ENCODE measurements at regions not wholly inside any gene's neighbourhood (a gene's known extent, or its start where the extent isn't known, plus 50 kb on each side); places are given as distances from the start of the nearest gene placed in this dataset.

DNA sequence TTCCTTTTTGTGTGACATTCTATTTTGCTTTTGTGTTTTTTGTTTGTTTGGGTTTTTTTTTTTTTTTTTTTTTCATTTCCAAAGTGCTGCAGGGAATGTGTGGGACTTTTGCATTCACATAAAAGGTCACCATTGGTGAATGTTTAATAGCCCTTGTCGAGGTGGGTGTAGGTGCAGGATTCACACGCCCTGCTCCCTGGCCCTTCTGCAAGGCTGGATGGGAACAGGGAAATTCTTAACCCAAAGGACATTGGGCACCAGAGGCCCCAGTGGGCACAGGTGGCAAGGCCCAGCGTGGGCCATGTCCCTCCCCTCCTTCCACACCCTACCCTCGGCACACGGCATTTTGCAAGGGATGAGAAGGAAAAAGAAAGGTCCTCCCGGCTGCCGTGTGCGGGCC lies 50.4 kb upstream of the NOTCH1 start:
- no peaks in the 10 kb centered on the region for H3K4me1 ChIP-seq (ENCODE audit: control insufficient read depth, insufficient read depth, low read length)
- intact Hi-C loops (cut with micrococcal nuclease; ENCODE audit: unreplicated experiment): no loop called here
- DNase-seq (ENCODE audit: low read depth, low spot score): no peak
- no peak for TF ChIP-seq POLR2AphosphoS5 (IDR thresholded peaks at IDR 0.05; ENCODE audit: low read depth, low read length)
- TF ChIP-seq TCF7L2 (IDR thresholded peaks at IDR 0.05; ENCODE audit: low read depth, low read length): no peak
- no peak for TF ChIP-seq SIN3A (IDR thresholded peaks at IDR 0.05; ENCODE audit: borderline replicate concordance, insufficient read depth, low read depth, low read length)
- TF ChIP-seq, protein P1, sequence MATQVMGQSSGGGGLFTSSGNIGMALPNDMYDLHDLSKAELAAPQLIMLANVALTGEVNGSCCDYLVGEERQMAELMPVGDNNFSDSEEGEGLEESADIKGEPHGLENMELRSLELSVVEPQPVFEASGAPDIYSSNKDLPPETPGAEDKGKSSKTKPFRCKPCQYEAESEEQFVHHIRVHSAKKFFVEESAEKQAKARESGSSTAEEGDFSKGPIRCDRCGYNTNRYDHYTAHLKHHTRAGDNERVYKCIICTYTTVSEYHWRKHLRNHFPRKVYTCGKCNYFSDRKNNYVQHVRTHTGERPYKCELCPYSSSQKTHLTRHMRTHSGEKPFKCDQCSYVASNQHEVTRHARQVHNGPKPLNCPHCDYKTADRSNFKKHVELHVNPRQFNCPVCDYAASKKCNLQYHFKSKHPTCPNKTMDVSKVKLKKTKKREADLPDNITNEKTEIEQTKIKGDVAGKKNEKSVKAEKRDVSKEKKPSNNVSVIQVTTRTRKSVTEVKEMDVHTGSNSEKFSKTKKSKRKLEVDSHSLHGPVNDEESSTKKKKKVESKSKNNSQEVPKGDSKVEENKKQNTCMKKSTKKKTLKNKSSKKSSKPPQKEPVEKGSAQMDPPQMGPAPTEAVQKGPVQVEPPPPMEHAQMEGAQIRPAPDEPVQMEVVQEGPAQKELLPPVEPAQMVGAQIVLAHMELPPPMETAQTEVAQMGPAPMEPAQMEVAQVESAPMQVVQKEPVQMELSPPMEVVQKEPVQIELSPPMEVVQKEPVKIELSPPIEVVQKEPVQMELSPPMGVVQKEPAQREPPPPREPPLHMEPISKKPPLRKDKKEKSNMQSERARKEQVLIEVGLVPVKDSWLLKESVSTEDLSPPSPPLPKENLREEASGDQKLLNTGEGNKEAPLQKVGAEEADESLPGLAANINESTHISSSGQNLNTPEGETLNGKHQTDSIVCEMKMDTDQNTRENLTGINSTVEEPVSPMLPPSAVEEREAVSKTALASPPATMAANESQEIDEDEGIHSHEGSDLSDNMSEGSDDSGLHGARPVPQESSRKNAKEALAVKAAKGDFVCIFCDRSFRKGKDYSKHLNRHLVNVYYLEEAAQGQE (IDR thresholded peaks at IDR 0.05; ENCODE audit: insufficient read depth in 1 of 2, low read depth in 2 of 2, low read length in 1 of 2): no peak
- TF ChIP-seq, protein P2, sequence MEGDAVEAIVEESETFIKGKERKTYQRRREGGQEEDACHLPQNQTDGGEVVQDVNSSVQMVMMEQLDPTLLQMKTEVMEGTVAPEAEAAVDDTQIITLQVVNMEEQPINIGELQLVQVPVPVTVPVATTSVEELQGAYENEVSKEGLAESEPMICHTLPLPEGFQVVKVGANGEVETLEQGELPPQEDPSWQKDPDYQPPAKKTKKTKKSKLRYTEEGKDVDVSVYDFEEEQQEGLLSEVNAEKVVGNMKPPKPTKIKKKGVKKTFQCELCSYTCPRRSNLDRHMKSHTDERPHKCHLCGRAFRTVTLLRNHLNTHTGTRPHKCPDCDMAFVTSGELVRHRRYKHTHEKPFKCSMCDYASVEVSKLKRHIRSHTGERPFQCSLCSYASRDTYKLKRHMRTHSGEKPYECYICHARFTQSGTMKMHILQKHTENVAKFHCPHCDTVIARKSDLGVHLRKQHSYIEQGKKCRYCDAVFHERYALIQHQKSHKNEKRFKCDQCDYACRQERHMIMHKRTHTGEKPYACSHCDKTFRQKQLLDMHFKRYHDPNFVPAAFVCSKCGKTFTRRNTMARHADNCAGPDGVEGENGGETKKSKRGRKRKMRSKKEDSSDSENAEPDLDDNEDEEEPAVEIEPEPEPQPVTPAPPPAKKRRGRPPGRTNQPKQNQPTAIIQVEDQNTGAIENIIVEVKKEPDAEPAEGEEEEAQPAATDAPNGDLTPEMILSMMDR (IDR thresholded peaks at IDR 0.05): no peak
- no peak overlapping the region for H3K4me3 ChIP-seq (ENCODE audit: low read depth in 2 of 2, low read length in 2 of 2)
- in situ Hi-C loops (cut with HindIII; ENCODE audit: low pct_unique_long_range_greater_than_20kb, low sequenced_read_pairs): no loop called here
- no peak overlapping the region for H3K27ac ChIP-seq (ENCODE audit: low read length)
- no peaks in the 10 kb centered on the region for H3K27me3 ChIP-seq (ENCODE audit: control insufficient read depth, insufficient read depth, low read length)
- no TSS peak for BruUV-seq (replicated peaks)
- ChIA-PET CTCF (no interaction called here), POLR2A (no interaction called here)
- no peaks in the 10 kb centered on the region for H3K9me3 ChIP-seq (ENCODE audit: control insufficient read depth, insufficient read depth, low read depth, low read length)
- ATAC-seq: no peak
- no peaks in the 10 kb centered on the region for H3K36me3 ChIP-seq (ENCODE audit: control insufficient read depth, insufficient read depth, low read length)

DNA sequence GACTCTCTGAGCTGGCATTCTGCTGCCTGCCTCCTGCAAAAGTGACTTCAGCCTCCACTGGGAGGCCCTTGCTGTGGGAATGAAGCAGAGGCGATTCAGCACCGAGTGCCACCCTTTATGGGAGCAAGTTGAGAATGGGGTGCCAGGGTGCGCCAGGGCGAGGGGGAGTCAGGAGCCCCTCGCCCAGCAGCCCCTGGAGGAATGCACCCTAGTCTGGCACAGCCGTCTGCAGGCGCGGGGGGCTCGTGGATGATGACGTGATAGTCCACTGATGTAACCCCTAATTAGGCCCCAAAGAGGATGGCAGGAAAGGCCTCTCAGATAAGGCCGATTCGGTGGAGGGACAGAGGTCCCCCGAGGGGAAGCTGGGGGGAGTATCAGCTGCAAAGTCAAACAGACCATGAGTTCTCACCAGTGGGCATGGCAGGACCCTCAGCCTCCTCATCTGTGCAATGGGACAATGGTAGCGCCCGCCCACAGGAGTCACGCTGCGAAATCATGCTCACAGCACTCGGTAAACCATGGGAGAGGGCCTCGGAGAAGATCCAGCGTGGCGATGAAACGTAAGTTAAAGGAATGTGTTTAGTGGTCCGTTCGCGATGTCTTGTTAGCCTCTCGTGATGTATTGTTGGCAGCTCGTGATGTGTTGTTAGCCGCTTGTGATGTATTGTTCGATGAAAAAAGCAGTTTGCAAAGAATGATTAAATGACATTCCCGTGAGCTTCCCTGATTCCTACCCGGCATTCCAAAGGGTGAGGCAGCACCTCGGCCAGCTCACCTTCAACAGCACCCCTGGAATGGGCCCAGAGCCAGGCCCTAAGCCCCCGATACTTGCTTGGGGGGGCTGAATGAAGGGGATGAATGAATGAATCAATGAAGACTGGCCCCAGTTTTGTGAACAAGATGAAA lies 49.7 kb upstream of the NOTCH1 start:
- ATAC-seq (no peak), DNase-seq (ENCODE audit: low read depth, low spot score) (no peak)
- BruUV-seq (replicated peaks): no TSS peak
- TF ChIP-seq SIN3A (IDR thresholded peaks at IDR 0.05; ENCODE audit: borderline replicate concordance, insufficient read depth, low read depth, low read length): no peak
- TF ChIP-seq, protein P1 (IDR thresholded peaks at IDR 0.05; ENCODE audit: insufficient read depth in 1 of 2, low read depth in 2 of 2, low read length in 1 of 2): no peak
- TF ChIP-seq POLR2AphosphoS5 (IDR thresholded peaks at IDR 0.05; ENCODE audit: low read depth, low read length): no peak
- no peak for TF ChIP-seq TCF7L2 (IDR thresholded peaks at IDR 0.05; ENCODE audit: low read depth, low read length)
- ChIA-PET POLR2A (no interaction called here), CTCF (no interaction called here)
- Histone ChIP-seq H3K4me1 (ENCODE audit: control insufficient read depth, insufficient read depth, low read length) (no peaks in the 10 kb centered on the region), H3K36me3 (ENCODE audit: control insufficient read depth, insufficient read depth, low read length) (no peaks in the 10 kb centered on the region), H3K9me3 (ENCODE audit: control insufficient read depth, insufficient read depth, low read depth, low read length) (no peaks in the 10 kb centered on the region), H3K4me3 (ENCODE audit: low read depth in 2 of 2, low read length in 2 of 2) (no peak overlapping the region), H3K27ac (ENCODE audit: low read length) (no peak overlapping the region), H3K27me3 (ENCODE audit: control insufficient read depth, insufficient read depth, low read length) (no peaks in the 10 kb centered on the region)
- in situ Hi-C loops (cut with HindIII; ENCODE audit: low pct_unique_long_range_greater_than_20kb, low sequenced_read_pairs) (no loop called here), intact Hi-C loops (cut with micrococcal nuclease; ENCODE audit: unreplicated experiment) (no loop called here)

Measured in Panc1 (cell line).